Colonic mucosa (tissue), 4 donors: ENCODE measurements at regions not wholly inside any gene's neighbourhood (a gene's known extent, or its start where the extent isn't known, plus 50 kb on each side); places are given as distances from the start of the nearest gene placed in this dataset.

Source experiments
- DNase-seq: peaks from one replicate; pipeline ENCODE4 v3.0.0-alpha.2; 2020
- H3K27ac ChIP-seq: fragments of 200-600 bp; one replicate; pipeline ENCODE4 v1.8.0; 2021
- H3K27me3 ChIP-seq: fragments of 200-600 bp; one replicate; pipeline ENCODE4 v1.8.0; 2021
- H3K36me3 ChIP-seq: fragments of 200-600 bp; one replicate; pipeline ENCODE4 v1.8.0; 2021
- H3K4me1 ChIP-seq: fragments of 200-600 bp; one replicate; pipeline ENCODE4 v1.8.0; 2021; ENCODE audit warnings: mild to moderate bottlenecking
- H3K4me3 ChIP-seq: fragments of 200-600 bp; one replicate; pipeline ENCODE4 v1.8.0; 2021
- H3K9ac ChIP-seq, 2 donors: one replicate each; pipeline ENCODE4 v1.7.0; 2013; ENCODE audit warnings: control low read depth in 2 of 2, low read depth in 2 of 2, low read length in 2 of 2
- H3K9me3 ChIP-seq: fragments of 200-600 bp; one replicate; pipeline ENCODE4 v1.8.0; 2021
- intact Hi-C: fragments of 100-400 bp; cut with DNase I; formaldehyde crosslinking; loops from one replicate; pipeline ENCODE4 v1.14.1; 2022
- TF ChIP-seq, protein P1 (sequence below): fragments of 200-600 bp; IDR thresholded peaks from one replicate; pipeline ENCODE4 v1.8.0; 2022; ENCODE audit warnings: antibody characterized with exemption, mild to moderate bottlenecking
- donor health status: healthy.
- donor health status: DM: no; HTN: no; CAD: no.
- donor health status: DM: no; HTN: no; CAD: no.

DNA sequence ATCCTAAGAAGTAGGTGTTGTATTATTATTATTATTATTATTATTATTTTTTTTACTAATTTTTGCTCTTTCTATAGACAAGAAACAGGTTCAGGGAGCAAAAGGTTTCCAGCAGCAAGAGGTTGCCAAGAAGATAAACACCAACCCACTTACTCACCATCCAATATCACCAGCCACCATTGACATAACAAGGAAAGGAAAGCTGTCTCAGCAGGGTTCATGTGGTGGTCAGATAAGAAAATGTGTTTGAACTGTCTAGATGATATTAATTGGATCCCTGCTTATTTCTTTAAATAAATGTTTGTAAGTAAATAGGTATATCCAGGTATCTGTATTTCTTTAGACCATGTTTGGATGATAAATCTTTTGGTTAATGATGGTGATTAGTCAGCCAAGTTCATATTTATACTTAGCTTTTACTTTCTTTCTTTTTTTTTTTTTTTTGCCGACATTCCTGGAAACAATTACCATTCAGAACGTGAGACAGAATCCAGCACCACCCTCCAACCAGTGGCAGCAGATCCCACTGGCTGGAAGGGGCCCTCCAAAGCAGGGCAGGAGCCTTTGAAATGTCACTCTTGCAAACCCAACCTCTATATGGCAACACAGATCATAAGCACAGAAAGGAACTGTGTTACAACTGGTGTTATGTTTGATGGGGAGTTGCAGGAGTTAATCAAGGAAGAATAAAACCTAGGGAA lies 139.2 kb upstream of the ECI2 start:
- no peak overlapping the region for H3K4me3 ChIP-seq
- H3K27me3 ChIP-seq: no peaks in the 10 kb centered on the region
- no peaks in the 10 kb centered on the region for H3K36me3 ChIP-seq
- H3K9me3 ChIP-seq: no peaks in the 10 kb centered on the region
- no peak overlapping the region for H3K27ac ChIP-seq
- TF ChIP-seq, protein P1, sequence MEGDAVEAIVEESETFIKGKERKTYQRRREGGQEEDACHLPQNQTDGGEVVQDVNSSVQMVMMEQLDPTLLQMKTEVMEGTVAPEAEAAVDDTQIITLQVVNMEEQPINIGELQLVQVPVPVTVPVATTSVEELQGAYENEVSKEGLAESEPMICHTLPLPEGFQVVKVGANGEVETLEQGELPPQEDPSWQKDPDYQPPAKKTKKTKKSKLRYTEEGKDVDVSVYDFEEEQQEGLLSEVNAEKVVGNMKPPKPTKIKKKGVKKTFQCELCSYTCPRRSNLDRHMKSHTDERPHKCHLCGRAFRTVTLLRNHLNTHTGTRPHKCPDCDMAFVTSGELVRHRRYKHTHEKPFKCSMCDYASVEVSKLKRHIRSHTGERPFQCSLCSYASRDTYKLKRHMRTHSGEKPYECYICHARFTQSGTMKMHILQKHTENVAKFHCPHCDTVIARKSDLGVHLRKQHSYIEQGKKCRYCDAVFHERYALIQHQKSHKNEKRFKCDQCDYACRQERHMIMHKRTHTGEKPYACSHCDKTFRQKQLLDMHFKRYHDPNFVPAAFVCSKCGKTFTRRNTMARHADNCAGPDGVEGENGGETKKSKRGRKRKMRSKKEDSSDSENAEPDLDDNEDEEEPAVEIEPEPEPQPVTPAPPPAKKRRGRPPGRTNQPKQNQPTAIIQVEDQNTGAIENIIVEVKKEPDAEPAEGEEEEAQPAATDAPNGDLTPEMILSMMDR: no peak
- DNase-seq: no peak
- H3K4me1 ChIP-seq: no peaks in the 10 kb centered on the region
- H3K9ac ChIP-seq: no peak overlapping the region
- intact Hi-C loops: no loop called here

DNA sequence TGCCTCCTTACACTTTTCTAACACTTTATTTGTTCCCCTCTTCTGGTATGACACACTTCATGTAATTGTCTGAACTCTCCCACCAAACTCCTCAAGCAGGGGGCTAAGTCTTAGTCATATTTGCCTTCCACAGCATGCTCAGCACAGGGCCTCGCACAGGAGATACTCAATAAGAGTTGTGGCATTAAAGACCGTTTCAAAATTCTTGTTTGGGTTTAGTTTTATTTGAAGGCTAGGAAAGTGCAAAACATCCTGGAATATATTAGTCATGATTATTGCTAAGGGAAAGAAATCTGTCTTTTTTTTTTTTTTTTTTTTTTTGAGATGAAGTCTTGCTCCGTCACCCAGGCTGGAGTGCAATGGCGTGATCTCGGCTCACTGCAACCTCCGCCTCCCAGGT lies 137.6 kb upstream of the ECI2 start:
- TF ChIP-seq, protein P1: no peak
- H3K27me3 ChIP-seq: no peaks in the 10 kb centered on the region
- H3K4me1 ChIP-seq: no peaks in the 10 kb centered on the region
- no peak overlapping the region for H3K4me3 ChIP-seq
- no peak overlapping the region for H3K9ac ChIP-seq
- H3K27ac ChIP-seq: no peak overlapping the region
- no peaks in the 10 kb centered on the region for H3K9me3 ChIP-seq
- no peaks in the 10 kb centered on the region for H3K36me3 ChIP-seq
- no peak for DNase-seq
- intact Hi-C loops: no loop called here

DNA sequence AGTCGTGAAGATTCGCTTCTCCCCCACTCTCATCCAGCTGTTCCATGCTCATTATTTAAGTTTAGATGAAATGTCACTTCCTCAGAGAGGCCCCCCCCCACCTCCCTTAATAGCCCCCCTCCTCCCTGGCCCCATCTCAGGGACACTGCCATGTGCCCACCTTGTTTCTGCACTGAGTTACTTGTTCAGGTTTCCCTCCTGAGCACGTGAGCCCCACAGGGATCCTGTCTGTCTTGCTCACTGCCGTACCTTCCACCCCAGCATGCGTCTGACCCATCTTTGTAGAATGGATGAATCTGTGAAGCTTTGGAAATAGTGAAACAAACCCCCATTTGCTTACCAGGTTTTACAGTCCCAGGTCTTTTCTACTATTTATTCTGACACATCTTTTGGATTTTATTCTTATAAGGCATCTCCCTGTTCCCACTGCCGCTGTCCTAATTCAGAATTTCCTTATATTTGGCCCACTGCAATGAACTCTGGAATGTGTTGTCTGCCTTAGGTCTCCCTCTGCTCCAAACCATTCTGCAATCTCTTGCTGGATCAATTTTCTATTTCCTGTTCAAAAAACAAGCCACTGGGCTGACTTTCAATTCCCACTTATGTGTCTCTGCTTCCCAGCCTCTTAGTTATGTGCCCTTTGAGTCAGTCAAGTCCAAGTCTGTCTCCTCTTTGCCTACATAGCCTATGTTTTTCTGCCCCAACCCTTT lies 136.5 kb upstream of the ECI2 start:
- H3K9me3 ChIP-seq: no peaks in the 10 kb centered on the region
- TF ChIP-seq, protein P1: no peak
- no peaks in the 10 kb centered on the region for H3K27me3 ChIP-seq
- intact Hi-C loops: no loop called here
- H3K27ac ChIP-seq: no peak overlapping the region
- no peaks in the 10 kb centered on the region for H3K36me3 ChIP-seq
- DNase-seq: no peak
- H3K4me1 ChIP-seq: no peaks in the 10 kb centered on the region
- H3K9ac ChIP-seq: no peak overlapping the region
- H3K4me3 ChIP-seq: no peak overlapping the region

DNA sequence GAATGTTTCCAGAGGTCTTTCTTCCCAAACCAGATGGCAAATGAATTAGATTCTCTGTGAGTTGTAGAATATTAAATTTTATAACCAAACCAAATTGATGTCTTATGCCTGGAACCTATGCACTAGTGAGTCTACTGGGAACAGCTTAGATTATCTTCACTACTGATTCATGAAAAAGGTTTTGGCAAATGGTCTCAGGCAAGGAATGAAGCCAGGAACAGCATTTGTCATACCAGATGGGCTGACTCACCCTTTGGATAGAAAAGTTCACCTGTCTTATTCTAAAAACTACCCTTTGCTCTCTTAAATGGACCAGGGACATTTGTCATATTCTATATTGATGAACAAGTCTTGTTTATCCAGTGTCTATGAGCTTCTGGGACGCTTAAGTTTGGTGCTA lies 135.4 kb upstream of the ECI2 start:
- Histone ChIP-seq H3K9ac (no peak overlapping the region), H3K36me3 (no peaks in the 10 kb centered on the region)

DNA sequence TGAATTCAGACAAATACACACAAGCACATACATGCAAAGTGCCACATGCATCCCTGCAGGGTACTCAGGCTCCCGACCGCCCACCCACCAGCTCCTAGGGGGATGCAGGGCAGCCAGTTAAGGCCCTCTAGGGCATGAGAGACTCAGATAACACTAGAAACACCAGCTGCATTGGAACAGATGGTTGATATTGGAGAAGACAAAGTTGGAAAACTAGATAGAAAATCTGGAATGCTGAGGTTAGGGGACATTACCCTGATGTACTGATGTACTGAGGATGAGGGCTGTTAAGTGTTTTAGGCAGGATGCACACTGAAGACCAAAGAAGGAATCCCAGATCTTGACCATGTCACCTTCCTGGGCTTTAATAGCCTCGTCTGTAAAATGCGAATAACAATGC lies 134.6 kb upstream of the ECI2 start:
- DNase-seq: no peak
- TF ChIP-seq, protein P1: no peak
- H3K27ac ChIP-seq: no peak overlapping the region
- intact Hi-C loops: no loop called here
- H3K4me3 ChIP-seq: no peak overlapping the region
- H3K36me3 ChIP-seq: no peaks in the 10 kb centered on the region
- H3K9me3 ChIP-seq: no peaks in the 10 kb centered on the region
- H3K4me1 ChIP-seq: no peaks in the 10 kb centered on the region
- H3K9ac ChIP-seq: no peak overlapping the region
- H3K27me3 ChIP-seq: no peaks in the 10 kb centered on the region

More for the DNA sequence above, 135.4 kb upstream of the ECI2 start:
- DNase-seq: no peak
- Histone ChIP-seq H3K4me1 (no peaks in the 10 kb centered on the region), H3K27ac (no peak overlapping the region), H3K27me3 (no peaks in the 10 kb centered on the region), H3K4me3 (no peak overlapping the region), H3K9me3 (no peaks in the 10 kb centered on the region)
- TF ChIP-seq, protein P1: no peak
- intact Hi-C loops: no loop called here
